ENCODE measurements at regions not wholly inside any gene's neighbourhood (a gene's known extent, or its start where the extent isn't known, plus 50 kb on each side); places are given as distances from the start of the nearest gene placed in this dataset.

DNA sequence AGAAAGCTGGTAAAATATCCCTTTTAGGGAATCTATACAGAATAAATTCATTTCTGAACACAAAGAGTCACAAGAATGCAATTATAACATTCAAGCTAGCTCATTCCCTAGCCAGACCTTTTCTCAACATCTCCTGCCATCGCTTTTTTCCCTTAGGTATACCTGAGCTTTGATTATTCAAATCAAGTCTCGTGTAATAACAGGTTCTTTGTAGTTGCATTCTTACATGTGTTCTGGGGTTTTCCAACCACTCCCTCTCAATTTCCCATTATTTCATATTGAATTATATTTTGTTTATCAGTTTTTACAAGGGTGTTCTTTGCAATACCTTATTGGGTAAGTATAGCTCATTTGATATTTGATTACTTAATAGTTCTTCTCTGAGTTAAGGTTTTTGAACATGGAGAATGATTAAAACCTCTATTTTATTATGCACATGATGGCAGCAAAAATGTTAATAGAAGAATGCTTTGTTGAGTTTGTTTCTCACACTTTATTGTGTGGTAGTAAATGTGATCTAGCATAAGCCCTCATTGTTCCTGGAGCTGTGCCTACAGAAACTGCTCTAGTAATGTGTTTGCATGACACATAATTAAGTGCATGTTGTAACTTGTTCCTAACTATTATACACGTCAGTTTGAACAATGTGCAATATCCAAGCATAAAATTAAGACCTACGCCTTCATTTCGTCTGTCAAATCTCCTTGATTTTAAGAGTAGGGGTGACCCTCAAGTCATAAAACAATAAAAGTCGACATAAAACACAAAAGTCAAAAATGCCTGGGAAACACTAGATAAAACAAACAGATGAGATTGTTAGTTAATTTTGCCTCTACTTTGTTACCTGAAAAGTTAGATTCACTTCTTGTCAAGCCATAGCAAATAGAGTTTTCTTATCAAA is 124.0 kb upstream of the POF1B start:
- TF ChIP-seq, protein P1, sequence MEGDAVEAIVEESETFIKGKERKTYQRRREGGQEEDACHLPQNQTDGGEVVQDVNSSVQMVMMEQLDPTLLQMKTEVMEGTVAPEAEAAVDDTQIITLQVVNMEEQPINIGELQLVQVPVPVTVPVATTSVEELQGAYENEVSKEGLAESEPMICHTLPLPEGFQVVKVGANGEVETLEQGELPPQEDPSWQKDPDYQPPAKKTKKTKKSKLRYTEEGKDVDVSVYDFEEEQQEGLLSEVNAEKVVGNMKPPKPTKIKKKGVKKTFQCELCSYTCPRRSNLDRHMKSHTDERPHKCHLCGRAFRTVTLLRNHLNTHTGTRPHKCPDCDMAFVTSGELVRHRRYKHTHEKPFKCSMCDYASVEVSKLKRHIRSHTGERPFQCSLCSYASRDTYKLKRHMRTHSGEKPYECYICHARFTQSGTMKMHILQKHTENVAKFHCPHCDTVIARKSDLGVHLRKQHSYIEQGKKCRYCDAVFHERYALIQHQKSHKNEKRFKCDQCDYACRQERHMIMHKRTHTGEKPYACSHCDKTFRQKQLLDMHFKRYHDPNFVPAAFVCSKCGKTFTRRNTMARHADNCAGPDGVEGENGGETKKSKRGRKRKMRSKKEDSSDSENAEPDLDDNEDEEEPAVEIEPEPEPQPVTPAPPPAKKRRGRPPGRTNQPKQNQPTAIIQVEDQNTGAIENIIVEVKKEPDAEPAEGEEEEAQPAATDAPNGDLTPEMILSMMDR (IDR thresholded peaks at IDR 0.05; ENCODE audit: borderline replicate concordance, insufficient read depth, low read depth, low read length), result no peak
- H3K4me3 ChIP-seq (ENCODE audit: low read depth, low read length), result no peak overlapping the region

DNA sequence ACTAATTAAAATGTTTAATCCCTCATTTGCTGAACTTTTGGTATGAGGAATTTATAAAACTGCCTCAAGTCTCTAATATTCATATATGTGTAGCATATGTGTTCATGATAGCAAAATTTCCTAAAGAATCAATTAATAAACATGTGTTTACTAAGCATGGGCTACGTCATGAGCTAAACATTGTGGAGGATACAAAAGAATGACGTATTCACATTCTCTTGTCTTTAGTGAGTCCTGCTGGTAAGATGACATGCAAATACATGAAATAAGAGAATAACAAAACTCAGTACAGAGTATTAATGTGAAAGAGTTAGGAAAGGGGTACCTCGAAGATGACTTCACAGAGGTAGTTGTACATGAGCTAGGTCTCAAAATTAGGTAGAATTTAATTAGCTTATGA is 121.9 kb upstream of the POF1B start:
- no peak overlapping the region for H3K4me3 ChIP-seq (ENCODE audit: low read depth, low read length)
- TF ChIP-seq, protein P1 (IDR thresholded peaks at IDR 0.05; ENCODE audit: borderline replicate concordance, insufficient read depth, low read depth, low read length), result no peak

DNA sequence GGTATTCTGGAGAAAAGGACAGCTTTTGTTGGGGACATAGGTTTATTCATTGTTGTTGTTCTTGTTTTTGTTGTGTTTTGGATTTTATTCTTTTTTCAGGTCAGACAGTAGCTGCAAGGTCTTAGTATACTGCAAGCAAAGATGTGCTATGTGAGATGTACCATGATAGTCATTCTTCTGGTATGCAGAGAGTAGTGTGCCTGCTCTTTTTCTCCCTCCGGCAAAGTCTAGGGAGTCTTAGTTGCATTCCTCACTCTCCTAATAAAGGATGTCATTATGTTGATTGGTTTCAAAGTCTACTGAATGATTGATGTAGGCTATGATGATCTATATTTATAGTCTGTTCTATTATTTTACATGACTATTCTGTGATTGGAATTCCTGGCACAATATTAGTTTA is 119.9 kb upstream of the POF1B start:
- no peak overlapping the region for H3K4me3 ChIP-seq (ENCODE audit: low read depth, low read length)
- TF ChIP-seq, protein P1 (IDR thresholded peaks at IDR 0.05; ENCODE audit: borderline replicate concordance, insufficient read depth, low read depth, low read length), result no peak

DNA sequence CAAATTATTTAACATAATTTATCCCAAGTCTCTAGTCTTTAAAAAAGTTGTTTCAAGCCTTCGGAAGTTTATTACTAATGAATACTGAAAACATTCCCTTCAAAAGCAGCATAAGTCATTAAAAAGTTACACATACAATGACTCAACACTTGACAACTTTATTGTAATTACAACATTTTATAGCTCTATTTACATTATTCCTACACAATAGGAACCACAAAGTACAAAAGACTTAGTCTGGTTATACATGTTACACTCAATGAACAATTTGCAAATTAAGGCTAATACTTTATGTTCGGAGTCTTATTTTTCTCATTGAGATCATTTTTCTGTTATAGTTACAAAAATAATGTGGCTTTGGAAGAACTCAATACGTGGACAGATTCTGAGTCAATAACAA is 114.4 kb upstream of the POF1B start:
- TF ChIP-seq, protein P1 (IDR thresholded peaks at IDR 0.05; ENCODE audit: borderline replicate concordance, insufficient read depth, low read depth, low read length), result no peak
- no peak overlapping the region for H3K4me3 ChIP-seq (ENCODE audit: low read depth, low read length)

DNA sequence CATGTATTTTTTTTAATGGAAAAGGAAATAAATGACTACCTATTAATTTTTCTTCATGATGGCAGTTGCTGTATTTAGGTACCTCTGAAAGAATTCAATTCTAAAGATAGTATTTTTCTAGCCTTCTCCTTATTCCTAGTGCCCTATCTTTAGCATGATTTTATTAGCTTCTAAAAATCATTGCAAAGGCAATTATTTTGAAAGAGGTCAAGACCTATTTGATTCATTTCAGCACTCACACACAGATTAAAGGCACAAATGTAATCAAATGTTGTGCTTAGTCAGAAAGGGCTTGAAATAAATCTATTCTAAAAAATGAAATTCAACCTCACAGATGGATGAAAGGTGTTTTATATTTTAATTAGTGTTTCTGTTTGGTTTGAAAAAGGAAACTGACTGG is 74.8 kb upstream of the POF1B start:
- no peak overlapping the region for H3K4me3 ChIP-seq (ENCODE audit: low read depth, low read length)
- TF ChIP-seq, protein P1 (IDR thresholded peaks at IDR 0.05; ENCODE audit: borderline replicate concordance, insufficient read depth, low read depth, low read length), result no peak

DNA sequence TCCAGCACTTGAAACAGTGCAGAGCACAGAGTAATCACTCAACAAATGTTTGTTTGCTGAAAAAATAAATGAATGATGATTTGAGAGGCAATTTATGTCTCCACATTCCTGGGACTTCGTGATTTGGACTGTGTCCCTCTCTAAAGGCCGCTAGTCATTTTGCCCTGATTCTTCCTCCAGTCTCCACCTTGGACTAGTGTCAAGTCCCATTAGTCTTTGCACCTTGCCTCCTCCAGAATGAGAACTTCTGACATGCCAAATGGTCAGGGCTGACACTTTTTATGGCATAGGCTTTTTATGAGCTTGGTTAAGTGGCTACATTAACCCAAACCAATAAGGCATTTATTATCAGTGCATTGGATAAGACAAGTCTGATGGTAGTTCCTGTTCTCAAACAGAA is 65.1 kb upstream of the POF1B start:
- TF ChIP-seq, protein P1 (IDR thresholded peaks at IDR 0.05; ENCODE audit: borderline replicate concordance, insufficient read depth, low read depth, low read length), result no peak
- no peak overlapping the region for H3K4me3 ChIP-seq (ENCODE audit: low read depth, low read length)
